HepG2 (cell line): ENCODE measurements at regions not wholly inside any gene's neighbourhood (a gene's known extent, or its start where the extent isn't known, plus 50 kb on each side); places are given as distances from the start of the nearest gene placed in this dataset.

Experiments used
- ATAC-seq: fragments of 200-7000 bp; cut with Tn5 transposase; 3 replicates; pipeline ENCODE4 v1.9.1; 2020; ENCODE audit warnings: mild to moderate bottlenecking, moderate library complexity
- BruUV-seq: library from RNA; stranded (reverse); fragments of 400-500 nt; replicated peaks from 2 replicates; lab custom pipeline; 2021; lab: Mats Ljungman, UMichigan
- CTCF ChIA-PET: fragments of 300-600 bp; formaldehyde crosslinking; extraction: SDS; loops from one replicate; lab custom pipeline; 2021; ENCODE audit warnings: low total read pairs, inconsistent platforms, low intra/inter-chr PET ratio; lab: Yijun Ruan, JAX
- POLR2A ChIA-PET: fragments of 350-600 bp; sonication (Branson Sonifier 250); formaldehyde crosslinking; loops from one replicate; lab custom pipeline; 2020; ENCODE audit warnings: antibody characterized with exemption, inconsistent platforms; lab: Yijun Ruan, JAX
- DNase-seq: peaks from one replicate; pipeline ENCODE4 v3.0.0-alpha.2; 2015; ENCODE audit warnings: low spot score
- FAIRE-seq: peaks from 3 replicates; lab custom pipeline; 2011; peaks lifted over from hg19 to GRCh38; lab: Jason Lieb, UNC
- H2AFZ ChIP-seq: one replicate; pipeline ENCODE4 v1.6.1; 2011; ENCODE audit warnings: low read length, inconsistent platforms
- H3K27ac ChIP-seq: fragments of 300-600 bp; 3 replicates; pipeline ENCODE4 v1.8.0; 2011; ENCODE audit warnings: mixed run types, mild to moderate bottlenecking, mixed read lengths, low read length, inconsistent platforms; ENCODE audit not compliant: insufficient read depth; ENCODE audit errors: extremely low read length
- H3K27me3 ChIP-seq, 2 experiments: fragments of 200-600 bp in 1 of 2; 2 replicates in 1 of 2; 3 replicates in 1 of 2; pipeline versions ENCODE4 v1.6.0 to v1.8.0; 2011; ENCODE audit warnings: low read length in 2 of 2, mild to moderate bottlenecking in 2 of 2, moderate library complexity in 2 of 2, inconsistent platforms in 1 of 2; ENCODE audit not compliant: insufficient read depth in 2 of 2, control insufficient read depth in 1 of 2
- H3K36me3 ChIP-seq, 2 experiments: fragments of 200-600 bp in 1 of 2; replicated peaks in 1 of 2; 2 replicates in 1 of 2; 3 replicates in 1 of 2; pipeline versions ENCODE4 v1.5.1 to v1.8.0; 2011; ENCODE audit warnings: low read length in 2 of 2, inconsistent platforms in 1 of 2; ENCODE audit not compliant: insufficient read depth in 2 of 2, control insufficient read depth in 1 of 2
- H3K4me1 ChIP-seq: 2 replicates; pipeline ENCODE4 v1.5.1; 2012; ENCODE audit warnings: low read length, inconsistent platforms; ENCODE audit not compliant: insufficient read depth
- H3K4me2 ChIP-seq: 2 replicates; pipeline ENCODE4 v1.6.0; 2011; ENCODE audit warnings: low read depth, low read length, inconsistent platforms
- H3K4me3 ChIP-seq, 3 experiments: fragments of 200-600 bp in 1 of 3; sonication (generic), shearing (Covaris generic) in 1 of 3; replicated peaks in 1 of 3; 2 replicates each; pipeline ENCODE4 v1.5.1; 2011 to 2016; ENCODE audit warnings: low read length in 3 of 3, inconsistent platforms in 2 of 3, low read depth in 2 of 3, mild to moderate bottlenecking in 2 of 3, control low read depth in 1 of 3, mixed read lengths in 1 of 3; ENCODE audit not compliant: insufficient read depth in 1 of 3
- H3K79me2 ChIP-seq: one replicate; pipeline ENCODE4 v1.6.1; 2011; ENCODE audit warnings: low read length, inconsistent platforms; ENCODE audit not compliant: insufficient read depth
- H3K9ac ChIP-seq: 2 replicates; pipeline ENCODE4 v1.6.0; 2011; ENCODE audit warnings: mild to moderate bottlenecking, low read depth, low read length, inconsistent platforms; ENCODE audit not compliant: insufficient read depth
- H3K9me3 ChIP-seq: 2 replicates; pipeline ENCODE4 v1.5.1; 2012; ENCODE audit warnings: mild to moderate bottlenecking, low read length
- H4K20me1 ChIP-seq: 2 replicates; pipeline ENCODE4 v1.6.0; 2011; ENCODE audit warnings: inconsistent platforms, mild to moderate bottlenecking, low read length, moderate library complexity; ENCODE audit not compliant: insufficient read depth
- AGO2 ChIP-seq: fragments of 200-400 bp; formaldehyde crosslinking; optimal IDR thresholded peaks from 2 replicates; pipeline ENCODE3; 2017; ENCODE audit warnings: mild to moderate bottlenecking, low read depth, low read length, moderate library complexity
- AKNA ChIP-seq: sonication (generic); formaldehyde crosslinking; IDR thresholded peaks from 2 replicates; pipeline ENCODE4 v1.4.0; 2020; ENCODE audit warnings: missing genetic modification reagents, borderline replicate concordance
- ATF1 ChIP-seq: IDR thresholded peaks from 2 replicates; pipeline ENCODE4 v1.6.1; 2016; ENCODE audit warnings: mild to moderate bottlenecking, control low read depth
- E2F2 ChIP-seq: sonication (generic); formaldehyde crosslinking; IDR thresholded peaks from 2 replicates; pipeline ENCODE4 v1.4.0; 2020; ENCODE audit warnings: missing genetic modification reagents, borderline replicate concordance
- GABPA ChIP-seq, 2 experiments: IDR thresholded peaks; 2 replicates each; pipeline ENCODE4 v1.6.1; 2011 to 2016; ENCODE audit warnings: low read depth in 2 of 2, low read length in 1 of 2, missing biosample characterization in 1 of 2, missing genetic modification characterization in 1 of 2
- HBP1 ChIP-seq: IDR thresholded peaks from 2 replicates; pipeline ENCODE4 v1.6.1; 2016; ENCODE audit warnings: low read depth, control low read depth
- MTF1 ChIP-seq: sonication (generic); formaldehyde crosslinking; IDR thresholded peaks from 2 replicates; pipeline ENCODE4 v1.5.0; 2020; ENCODE audit warnings: missing genetic modification reagents
- MYC ChIP-seq: sonication (generic); formaldehyde crosslinking; IDR thresholded peaks from 2 replicates; pipeline ENCODE4 v1.9.0; 2021; ENCODE audit warnings: missing genetic modification reagents, borderline replicate concordance
- MYPOP ChIP-seq: sonication (generic); formaldehyde crosslinking; IDR thresholded peaks from 2 replicates; pipeline ENCODE4 v1.8.1; 2023; ENCODE audit warnings: mild to moderate bottlenecking, moderate library complexity, missing genetic modification reagents
- NFKB2 ChIP-seq: sonication (generic); formaldehyde crosslinking; IDR thresholded peaks from 2 replicates; pipeline ENCODE4 v1.4.0; 2020; ENCODE audit warnings: missing genetic modification reagents, borderline replicate concordance
- NPAS2 ChIP-seq: sonication (generic); formaldehyde crosslinking; IDR thresholded peaks from 2 replicates; pipeline ENCODE4 v1.8.0; 2022; ENCODE audit warnings: mild to moderate bottlenecking, missing genetic modification reagents, borderline replicate concordance
- ZNF333 ChIP-seq: sonication (generic); formaldehyde crosslinking; IDR thresholded peaks from 2 replicates; pipeline ENCODE4 v1.4.0; 2020; ENCODE audit warnings: mild to moderate bottlenecking, missing genetic modification reagents, borderline replicate concordance
- ZNF484 ChIP-seq: sonication (generic); formaldehyde crosslinking; IDR thresholded peaks from 2 replicates; pipeline ENCODE4 v1.5.1; 2020; ENCODE audit warnings: mild to moderate bottlenecking, low read depth, missing genetic modification reagents, borderline replicate concordance
- ZNF629 ChIP-seq: sonication (generic); formaldehyde crosslinking; conservative IDR thresholded peaks from 2 replicates; pipeline ENCODE4 v1.5.0; 2020; ENCODE audit warnings: missing genetic modification reagents
- WGBS: methylation state at CpG from one replicate; pipeline ENCODE4 v1.1.6; 2017; ENCODE audit warnings: low lambda C conversion rate; 5-methylcytosine and 5-hydroxymethylcytosine counted together
- in situ Hi-C: cut with HindIII; loops from 2 replicates; pipeline ENCODE4 v1.10.0; 2017; ENCODE audit warnings: low pct_unique_long_range_greater_than_20kb; ENCODE audit not compliant: extremely low pct_ligation_motif_present
- intact Hi-C: fragments of 100-400 bp; cut with micrococcal nuclease; formaldehyde crosslinking; loops from one replicate; pipeline ENCODE4 v1.10.0; 2022; ENCODE audit not compliant: unreplicated experiment

- in situ Hi-C loops = no loop called here
- Histone ChIP-seq H3K9me3 (no peaks in the 10 kb centered on the region), H3K4me1 (no peaks in the 10 kb centered on the region), H3K9ac (no peak overlapping the region), H3K27ac (no peak overlapping the region), H3K4me3 (no peak overlapping the region), H3K4me2 (no peak overlapping the region), H3K36me3 (no peaks in the 10 kb centered on the region), H3K27me3 (no peaks in the 10 kb centered on the region), H2AFZ (no peak overlapping the region), H3K79me2 (no peaks in the 10 kb centered on the region), H4K20me1 (no peaks in the 10 kb centered on the region)
- ChIA-PET CTCF (no interaction called here), POLR2A (no interaction called here)
- WGBS = 7% methylated on average over 4 of the region's 4 CpGs
- no peak for FAIRE-seq
- no peak for ATAC-seq
- BruUV-seq = no TSS peak
- intact Hi-C loops = no loop called here
- no peak for DNase-seq
- TF ChIP-seq AGO2 (no peak), GABPA (IDR thresholded peaks at IDR 0.05; ENCODE audit: low read depth, low read length) (no peak), GABPA (CRISPR knock-in tag; IDR thresholded peaks at IDR 0.05; ENCODE audit: low read depth) (no peak), NFKB2 (no peak), ZNF629 (CRISPR knock-in tag) (no peak), MTF1 (no peak), HBP1 (no peak), MYPOP (CRISPR knock-in tag) (no peak), E2F2 (CRISPR knock-in tag) (no peak), AKNA (CRISPR knock-in tag) (no peak), ZNF484 (no peak), NPAS2 (CRISPR knock-in tag) (no peak), ATF1 (CRISPR knock-in tag) (no peak), MYC (CRISPR knock-in tag) (no peak), ZNF333 (no peak)
These were observed 186.6 kb downstream of the SOX3 start for GRCh38 chrX:140318296-140318695.
